Choroid plexus epithelial cell (primary cell): ENCODE measurements at regions not wholly inside any gene's neighbourhood (a gene's known extent, or its start where the extent isn't known, plus 50 kb on each side); places are given as distances from the start of the nearest gene placed in this dataset.

Experiments
- DNase-seq: peaks from one replicate; pipeline ENCODE4 v3.0.0-alpha.2; 2010; ENCODE audit warnings: low read depth
- H3K4me3 ChIP-seq: 2 replicates; pipeline ENCODE4 v1.5.1; 2011; ENCODE audit warnings: low read depth, mild to moderate bottlenecking, control low read depth, low read length, moderate library complexity
- CTCF ChIP-seq: conservative IDR thresholded peaks from 2 replicates; pipeline ENCODE4 v1.5.1; 2011; ENCODE audit warnings: low read depth, mild to moderate bottlenecking, control low read depth, inconsistent platforms, low read length, moderate library complexity

DNA sequence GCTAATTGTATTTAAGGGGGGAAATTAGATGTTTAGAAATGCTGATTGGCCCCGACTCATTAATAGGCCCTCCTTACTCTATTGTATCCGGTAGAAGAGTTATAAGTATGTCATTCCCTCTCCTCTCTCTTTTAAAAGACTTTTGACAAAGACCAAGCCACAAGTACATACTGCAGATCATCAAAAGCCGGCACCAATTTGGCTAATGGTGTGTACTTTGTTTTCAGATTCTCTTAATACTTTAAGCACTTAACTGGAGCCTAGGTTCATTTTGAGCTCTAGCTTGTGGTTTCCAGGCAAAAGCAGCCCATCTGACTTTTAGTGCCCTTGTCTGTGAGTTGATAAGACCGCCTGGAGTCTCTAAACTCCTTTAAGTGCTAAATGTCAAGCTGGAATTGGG lies 210.0 kb upstream of the LYZL1 start:
- no peak for DNase-seq
- TF ChIP-seq CTCF = no peak
- H3K4me3 ChIP-seq = no peak overlapping the region

DNA sequence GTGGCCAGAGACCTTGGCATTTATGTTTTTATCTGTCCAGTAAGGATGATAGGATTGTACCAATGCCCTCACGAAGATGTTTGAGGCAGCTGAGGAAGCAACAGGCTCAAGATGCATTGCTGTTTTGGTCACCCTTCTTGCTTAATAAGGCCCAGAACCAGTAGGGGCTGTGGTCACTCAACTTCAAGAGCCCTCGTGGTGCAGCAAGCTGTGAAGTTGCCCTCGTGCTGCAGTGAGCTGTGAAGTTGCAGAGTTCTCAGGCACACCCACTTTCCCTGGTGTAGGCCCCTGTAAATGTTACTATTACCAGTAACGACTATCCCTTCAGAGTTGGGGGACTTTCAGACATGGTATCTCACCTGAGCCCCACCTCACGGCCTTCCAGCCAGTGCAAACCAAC lies 207.6 kb upstream of the LYZL1 start:
- DNase-seq = no peak
- no peak for TF ChIP-seq CTCF

DNA sequence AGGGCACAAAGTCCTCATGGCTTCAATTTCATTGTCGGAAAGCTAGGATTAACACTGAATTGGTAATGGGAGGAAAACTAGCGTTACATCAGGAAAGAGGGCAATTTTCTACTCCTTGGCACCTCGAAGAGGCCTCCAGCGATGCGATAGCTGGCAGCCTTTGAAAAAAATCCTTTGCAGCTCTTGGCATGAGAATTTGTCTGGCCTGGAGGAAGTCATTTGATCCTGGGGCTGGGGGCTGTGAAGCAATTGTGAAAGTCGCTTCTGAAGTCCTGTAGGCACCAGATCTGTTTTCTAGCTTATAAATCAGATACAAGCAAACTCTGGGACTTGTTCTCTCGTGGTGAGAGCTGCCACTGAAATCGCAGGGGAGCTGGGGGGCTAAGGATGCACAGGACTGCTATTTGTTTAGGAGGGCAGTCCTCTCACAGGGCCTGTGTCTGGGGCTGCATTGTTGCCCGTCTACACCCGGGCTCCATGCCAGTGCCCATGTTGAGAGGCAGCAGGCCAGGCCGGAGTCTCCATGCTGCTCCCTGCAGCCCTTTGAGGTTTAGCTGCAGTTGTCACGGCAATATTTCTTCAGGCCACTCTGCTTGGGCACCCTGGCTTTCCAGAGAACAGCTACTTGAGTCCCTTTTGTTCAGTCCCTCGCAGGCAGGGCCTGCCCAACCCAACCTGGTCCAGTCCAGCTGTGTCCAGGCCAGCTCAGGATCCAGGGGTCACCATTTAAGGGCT lies 206.8 kb upstream of the LYZL1 start:
- no peak for DNase-seq
- no peak for TF ChIP-seq CTCF
- H3K4me3 ChIP-seq = no peak overlapping the region

More for the DNA sequence above, 207.6 kb upstream of the LYZL1 start:
- H3K4me3 ChIP-seq = no peak overlapping the region

- H3K4me3 ChIP-seq = no peak overlapping the region
- no peak for TF ChIP-seq CTCF
- no peak for DNase-seq
These were observed 205.8 kb upstream of the LYZL1 start for GRCh38 chr10:29083096-29083495.

- H3K4me3 ChIP-seq = no peak overlapping the region
- DNase-seq = no peak
- TF ChIP-seq CTCF = no peak
These were observed 204.1 kb upstream of the LYZL1 start for GRCh38 chr10:29084681-29085307.

DNA sequence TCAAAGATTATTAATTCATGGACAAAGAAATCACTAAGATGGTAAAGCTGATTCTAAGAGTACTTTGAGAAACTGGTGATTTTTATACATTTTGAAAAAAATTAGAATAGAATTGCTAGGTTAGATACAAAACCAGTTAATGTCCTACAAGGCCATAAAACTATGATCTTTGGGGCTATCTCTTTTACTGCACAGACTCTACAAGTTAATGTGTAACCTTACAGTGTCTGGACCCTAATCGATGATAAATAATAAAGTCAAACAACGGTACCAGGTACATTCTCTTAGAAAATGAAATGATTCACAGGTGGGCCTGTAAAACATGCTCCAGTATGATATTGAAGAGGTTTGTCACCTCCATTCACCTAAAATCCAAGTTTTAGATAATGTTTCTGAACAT lies 199.8 kb upstream of the LYZL1 start:
- no peak for DNase-seq
- no peak for TF ChIP-seq CTCF
- no peak overlapping the region for H3K4me3 ChIP-seq

- no peak overlapping the region for H3K4me3 ChIP-seq
- TF ChIP-seq CTCF = no peak
- DNase-seq = no peak
These were observed 192.5 kb upstream of the LYZL1 start for GRCh38 chr10:29096303-29096824.
